Lung (tissue), 11 donors: ENCODE measurements at regions not wholly inside any gene's neighbourhood (a gene's known extent, or its start where the extent isn't known, plus 50 kb on each side); places are given as distances from the start of the nearest gene placed in this dataset.

Source experiments
- ATAC-seq: fragments of 200-7000 bp; cut with Tn5 transposase; one replicate; pipeline ENCODE4 v1.9.1; 2020; ENCODE audit warnings: moderate number of reproducible peaks; ENCODE audit not compliant: insufficient read depth, low FRiP score
- DNase-seq, 3 donors: peaks; one replicate each; pipeline ENCODE4 v3.0.0-alpha.2; 2013 to 2017
- H3K27ac ChIP-seq, 2 donors: one replicate each; pipeline ENCODE4 v1.5.1; 2013; ENCODE audit warnings: mild to moderate bottlenecking in 2 of 2, moderate library complexity in 2 of 2, control low read depth in 1 of 2, inconsistent platforms in 1 of 2, low read depth in 1 of 2, low read length in 1 of 2
- H3K27me3 ChIP-seq, 3 donors: one replicate each; pipeline ENCODE4 v1.5.1; 2013; ENCODE audit warnings: low read length in 2 of 3; ENCODE audit not compliant: control insufficient read depth in 3 of 3, insufficient read depth in 3 of 3
- H3K36me3 ChIP-seq, 4 donors: one replicate each; pipeline ENCODE4 v1.5.1; 2013; ENCODE audit warnings: low read length in 4 of 4, mild to moderate bottlenecking in 1 of 4, moderate library complexity in 1 of 4; ENCODE audit not compliant: control insufficient read depth in 4 of 4, insufficient read depth in 4 of 4
- H3K4me1 ChIP-seq, 5 donors: one replicate each; pipeline ENCODE4 v1.5.1; 2013; ENCODE audit warnings: low read length in 5 of 5, mild to moderate bottlenecking in 2 of 5, moderate library complexity in 1 of 5; ENCODE audit not compliant: control insufficient read depth in 5 of 5, insufficient read depth in 5 of 5
- H3K4me3 ChIP-seq: one replicate; pipeline ENCODE4 v1.5.1; 2013; ENCODE audit warnings: mild to moderate bottlenecking, control low read depth, moderate library complexity
- H3K9ac ChIP-seq, 2 donors: one replicate each; pipeline ENCODE4 v1.5.1; 2013; ENCODE audit warnings: low read length in 2 of 2, control low read depth in 1 of 2; ENCODE audit not compliant: insufficient read depth in 1 of 2
- H3K9me3 ChIP-seq, 4 donors: one replicate each; pipeline ENCODE4 v1.5.1; 2013; ENCODE audit warnings: low read length in 3 of 4, mild to moderate bottlenecking in 1 of 4, moderate library complexity in 1 of 4; ENCODE audit not compliant: control insufficient read depth in 4 of 4, insufficient read depth in 3 of 4
- CTCF ChIP-seq: IDR thresholded peaks from 2 replicates; pipeline ENCODE4 v1.5.1; 2012; ENCODE audit warnings: mild to moderate bottlenecking; ENCODE audit errors: control extremely low read depth, extremely low read depth
- WGBS, 2 donors: extraction: QIAGEN DNeasy Blood & Tissue Kit; methylation state at CpG; one replicate each; pipeline ENCODE4 v1.1.7; 2013; 5-methylcytosine and 5-hydroxymethylcytosine counted together
- donor health status: control.
- donor health status: control.
- donor health status: Bipolar disorder and iron deficiency.
- donor health status: healthy.
- donor health status: DM: yes; HTN: yes; CAD: no.

- peak in 1 of 3 donors; percentile 6 for DNase-seq
Observed at GRCh38 chr2:155157065-155157464, 458.6 kb downstream of the KCNJ3 start.

DNA sequence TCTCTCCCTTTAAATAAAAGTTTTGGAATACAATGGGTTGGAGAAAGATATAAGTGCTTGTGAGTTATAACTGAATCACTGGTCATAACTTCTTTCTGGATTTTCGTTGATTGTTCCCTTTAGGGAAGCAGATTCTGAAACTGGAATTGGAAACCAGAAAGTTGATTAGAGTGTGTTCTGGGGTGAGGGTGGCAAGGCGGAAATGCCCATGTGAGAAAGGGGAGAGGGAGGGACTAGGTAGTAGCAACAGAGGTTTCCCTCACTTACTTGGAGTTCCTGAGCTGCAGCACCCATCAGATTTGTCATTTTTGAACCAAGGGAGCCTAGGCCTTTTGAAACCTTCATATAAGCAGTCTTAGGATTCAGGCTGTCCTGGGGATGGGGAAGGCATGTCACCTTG is 453.4 kb downstream of the KCNJ3 start:
- DNase-seq (no peak), ATAC-seq (no peak)
- no peaks in the 10 kb centered on the region for H3K27me3 ChIP-seq
- H3K27ac ChIP-seq, result no peak overlapping the region
- WGBS, 2 donors, result 89 to 93% methylated on average over 2 of the region's 2 CpGs
- H3K4me1 ChIP-seq, result no peaks in the 10 kb centered on the region
- H3K4me3 ChIP-seq, result no peak overlapping the region
- H3K36me3 ChIP-seq, result no peaks in the 10 kb centered on the region
- H3K9me3 ChIP-seq, result no peaks in the 10 kb centered on the region
- no peak overlapping the region for H3K9ac ChIP-seq
- TF ChIP-seq CTCF, result no peak

More at GRCh38 chr2:155157065-155157464, 458.6 kb downstream of the KCNJ3 start:
- no peak overlapping the region for H3K9ac ChIP-seq
- ATAC-seq, result no peak
- no peaks in the 10 kb centered on the region for H3K9me3 ChIP-seq
- 77 to 88% methylated on average over 3 of the region's 3 CpGs for WGBS, 2 donors
- H3K4me1 ChIP-seq, result no peaks in the 10 kb centered on the region
- H3K27ac ChIP-seq, result no peak overlapping the region
- H3K36me3 ChIP-seq, result no peaks in the 10 kb centered on the region
- no peak for TF ChIP-seq CTCF
- H3K27me3 ChIP-seq, result no peaks in the 10 kb centered on the region
- no peak overlapping the region for H3K4me3 ChIP-seq

DNA sequence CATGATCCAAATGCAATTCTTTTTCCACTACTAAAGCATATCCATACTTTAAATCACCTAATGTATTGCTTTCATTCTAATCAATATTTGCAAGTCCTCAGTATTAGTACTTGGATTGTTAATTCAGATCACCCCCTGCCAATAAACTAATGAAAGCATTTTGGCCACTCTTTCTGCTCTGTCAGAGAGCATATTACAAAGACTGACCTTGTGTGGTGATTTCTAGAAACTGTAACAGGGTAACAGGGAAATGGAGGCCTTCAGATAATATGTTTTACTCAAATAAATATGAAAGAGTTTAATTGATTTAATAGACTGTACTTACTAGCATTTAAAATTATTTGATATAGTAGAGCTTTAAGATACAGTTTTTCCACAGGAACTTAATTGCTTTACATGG is 453.0 kb downstream of the KCNJ3 start:
- Histone ChIP-seq H3K36me3 (no peaks in the 10 kb centered on the region), H3K9me3 (no peaks in the 10 kb centered on the region), H3K4me1 (no peaks in the 10 kb centered on the region), H3K27me3 (no peaks in the 10 kb centered on the region), H3K9ac (no peak overlapping the region), H3K4me3 (no peak overlapping the region), H3K27ac (no peak overlapping the region)
- DNase-seq, result no peak
- no peak for TF ChIP-seq CTCF
- no peak for ATAC-seq

- no peaks in the 10 kb centered on the region for H3K27me3 ChIP-seq
- no peak overlapping the region for H3K27ac ChIP-seq
- no peak overlapping the region for H3K9ac ChIP-seq
- ATAC-seq (no peak), DNase-seq (peak in 2 of 3 donors; percentile 39 to 47)
- no peaks in the 10 kb centered on the region for H3K36me3 ChIP-seq
- 61 to 71% methylated on average over 3 of the region's 3 CpGs for WGBS, 2 donors
- H3K4me1 ChIP-seq, result no peaks in the 10 kb centered on the region
- no peak overlapping the region for H3K4me3 ChIP-seq
- no peak for TF ChIP-seq CTCF
- H3K9me3 ChIP-seq, result no peaks in the 10 kb centered on the region
Observed at GRCh38 chr2:155145758-155146229, 447.3 kb downstream of the KCNJ3 start.
